HEK293 (cell line): ENCODE measurements at regions not wholly inside any gene's neighbourhood (a gene's known extent, or its start where the extent isn't known, plus 50 kb on each side); places are given as distances from the start of the nearest gene placed in this dataset.

Source experiments
- CTCF ChIP-seq: fragments of 450-650 bp; formaldehyde crosslinking; IDR thresholded peaks from 2 replicates; pipeline ENCODE4 v1.5.1; 2016; ENCODE audit warnings: missing biosample characterization, missing genetic modification characterization
- GLI4 ChIP-seq: fragments of 450-650 bp; formaldehyde crosslinking; IDR thresholded peaks from 2 replicates; pipeline ENCODE4 v1.5.1; 2016; ENCODE audit warnings: missing biosample characterization, missing genetic modification characterization
- HOXA7 ChIP-seq: sonication (generic); formaldehyde crosslinking; IDR thresholded peaks from 2 replicates; pipeline ENCODE4 v1.8.1; 2022; ENCODE audit warnings: missing genetic modification reagents, borderline replicate concordance
- KLF1 ChIP-seq: fragments of 450-650 bp; formaldehyde crosslinking; IDR thresholded peaks from 2 replicates; pipeline ENCODE4 v1.5.1; 2016; ENCODE audit warnings: missing biosample characterization, missing genetic modification characterization
- PATZ1 ChIP-seq: fragments of 450-650 bp; formaldehyde crosslinking; IDR thresholded peaks from 2 replicates; pipeline ENCODE4 v1.5.1; 2016; ENCODE audit warnings: missing biosample characterization, missing genetic modification characterization
- TCF7L2 ChIP-seq: IDR thresholded peaks from 2 replicates; pipeline ENCODE4 v1.6.1; 2011; ENCODE audit warnings: low read depth, mild to moderate bottlenecking, inconsistent platforms, low read length, moderate library complexity, borderline replicate concordance
- ZEB2 ChIP-seq: fragments of 450-650 bp; formaldehyde crosslinking; IDR thresholded peaks from 2 replicates; pipeline ENCODE4 v1.5.1; 2016; ENCODE audit warnings: missing biosample characterization, missing genetic modification characterization
- ZFP3 ChIP-seq: fragments of 450-650 bp; formaldehyde crosslinking; IDR thresholded peaks from 2 replicates; pipeline ENCODE4 v1.5.1; 2016; ENCODE audit warnings: low read depth, missing biosample characterization, missing genetic modification characterization
- ZNF2 ChIP-seq: fragments of 450-650 bp; formaldehyde crosslinking; IDR thresholded peaks from 2 replicates; pipeline ENCODE4 v1.5.1; 2016; ENCODE audit warnings: missing biosample characterization, missing genetic modification characterization
- ZNF280D ChIP-seq: fragments of 450-650 bp; formaldehyde crosslinking; IDR thresholded peaks from 2 replicates; pipeline ENCODE4 v1.5.1; 2016; ENCODE audit warnings: missing biosample characterization, missing genetic modification characterization
- ZSCAN16 ChIP-seq: fragments of 450-650 bp; formaldehyde crosslinking; IDR thresholded peaks from 2 replicates; pipeline ENCODE4 v1.5.1; 2016; ENCODE audit warnings: missing biosample characterization, missing genetic modification characterization
- TF ChIP-seq, protein P1 (sequence below): fragments of 450-650 bp; formaldehyde crosslinking; IDR thresholded peaks from 2 replicates; pipeline ENCODE4 v1.5.1; 2016; ENCODE audit warnings: missing biosample characterization, missing genetic modification characterization
- TF ChIP-seq, protein P2 (sequence below): fragments of 450-650 bp; formaldehyde crosslinking; IDR thresholded peaks from 2 replicates; pipeline ENCODE4 v1.5.1; 2017; ENCODE audit warnings: missing biosample characterization, mild to moderate bottlenecking, missing genetic modification characterization, moderate library complexity
- TF ChIP-seq, protein P3 (sequence below): fragments of 450-650 bp; formaldehyde crosslinking; IDR thresholded peaks from 2 replicates; pipeline ENCODE4 v1.5.1; 2017; ENCODE audit warnings: missing biosample characterization, missing genetic modification characterization

DNA sequence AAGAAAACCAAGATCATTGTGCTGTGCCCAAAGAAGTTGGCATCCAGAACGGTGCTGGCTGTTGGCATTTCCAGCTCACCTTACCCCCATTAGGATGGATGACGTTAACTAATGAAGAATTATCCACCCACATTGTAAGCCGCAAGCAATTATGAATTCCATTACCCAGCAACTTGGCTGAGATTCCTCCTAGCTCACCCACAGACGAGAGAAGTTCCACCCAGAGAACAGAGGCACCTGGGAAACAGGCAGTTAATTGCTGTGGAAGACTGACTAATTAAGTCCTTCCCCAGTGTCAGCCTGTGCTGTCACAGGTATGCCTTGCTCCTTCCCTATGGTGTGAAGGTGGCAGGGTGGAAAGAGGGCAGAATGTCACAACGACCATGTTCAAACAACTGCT is 456.2 kb upstream of the CDH5 start:
- TF ChIP-seq CTCF (tag by site-specific recombination) = no peak
- TF ChIP-seq TCF7L2 = no peak
- TF ChIP-seq ZNF280D (tag by site-specific recombination) = no peak
- no peak for TF ChIP-seq ZEB2 (tag by site-specific recombination)
- TF ChIP-seq, protein P1, sequence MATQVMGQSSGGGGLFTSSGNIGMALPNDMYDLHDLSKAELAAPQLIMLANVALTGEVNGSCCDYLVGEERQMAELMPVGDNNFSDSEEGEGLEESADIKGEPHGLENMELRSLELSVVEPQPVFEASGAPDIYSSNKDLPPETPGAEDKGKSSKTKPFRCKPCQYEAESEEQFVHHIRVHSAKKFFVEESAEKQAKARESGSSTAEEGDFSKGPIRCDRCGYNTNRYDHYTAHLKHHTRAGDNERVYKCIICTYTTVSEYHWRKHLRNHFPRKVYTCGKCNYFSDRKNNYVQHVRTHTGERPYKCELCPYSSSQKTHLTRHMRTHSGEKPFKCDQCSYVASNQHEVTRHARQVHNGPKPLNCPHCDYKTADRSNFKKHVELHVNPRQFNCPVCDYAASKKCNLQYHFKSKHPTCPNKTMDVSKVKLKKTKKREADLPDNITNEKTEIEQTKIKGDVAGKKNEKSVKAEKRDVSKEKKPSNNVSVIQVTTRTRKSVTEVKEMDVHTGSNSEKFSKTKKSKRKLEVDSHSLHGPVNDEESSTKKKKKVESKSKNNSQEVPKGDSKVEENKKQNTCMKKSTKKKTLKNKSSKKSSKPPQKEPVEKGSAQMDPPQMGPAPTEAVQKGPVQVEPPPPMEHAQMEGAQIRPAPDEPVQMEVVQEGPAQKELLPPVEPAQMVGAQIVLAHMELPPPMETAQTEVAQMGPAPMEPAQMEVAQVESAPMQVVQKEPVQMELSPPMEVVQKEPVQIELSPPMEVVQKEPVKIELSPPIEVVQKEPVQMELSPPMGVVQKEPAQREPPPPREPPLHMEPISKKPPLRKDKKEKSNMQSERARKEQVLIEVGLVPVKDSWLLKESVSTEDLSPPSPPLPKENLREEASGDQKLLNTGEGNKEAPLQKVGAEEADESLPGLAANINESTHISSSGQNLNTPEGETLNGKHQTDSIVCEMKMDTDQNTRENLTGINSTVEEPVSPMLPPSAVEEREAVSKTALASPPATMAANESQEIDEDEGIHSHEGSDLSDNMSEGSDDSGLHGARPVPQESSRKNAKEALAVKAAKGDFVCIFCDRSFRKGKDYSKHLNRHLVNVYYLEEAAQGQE (tag by site-specific recombination) = no peak
- no peak for TF ChIP-seq KLF1 (tag by site-specific recombination)
- TF ChIP-seq PATZ1 = no peak
- TF ChIP-seq HOXA7 (CRISPR knock-in tag) = no peak
- no peak for TF ChIP-seq ZNF2 (tag by site-specific recombination)
- TF ChIP-seq, protein P2, sequence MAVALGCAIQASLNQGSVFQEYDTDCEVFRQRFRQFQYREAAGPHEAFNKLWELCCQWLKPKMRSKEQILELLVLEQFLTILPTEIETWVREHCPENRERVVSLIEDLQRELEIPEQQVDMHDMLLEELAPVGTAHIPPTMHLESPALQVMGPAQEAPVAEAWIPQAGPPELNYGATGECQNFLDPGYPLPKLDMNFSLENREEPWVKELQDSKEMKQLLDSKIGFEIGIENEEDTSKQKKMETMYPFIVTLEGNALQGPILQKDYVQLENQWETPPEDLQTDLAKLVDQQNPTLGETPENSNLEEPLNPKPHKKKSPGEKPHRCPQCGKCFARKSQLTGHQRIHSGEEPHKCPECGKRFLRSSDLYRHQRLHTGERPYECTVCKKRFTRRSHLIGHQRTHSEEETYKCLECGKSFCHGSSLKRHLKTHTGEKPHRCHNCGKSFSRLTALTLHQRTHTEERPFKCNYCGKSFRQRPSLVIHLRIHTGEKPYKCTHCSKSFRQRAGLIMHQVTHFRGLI (tag by site-specific recombination) = no peak
- no peak for TF ChIP-seq ZSCAN16 (tag by site-specific recombination)
- TF ChIP-seq, protein P3, sequence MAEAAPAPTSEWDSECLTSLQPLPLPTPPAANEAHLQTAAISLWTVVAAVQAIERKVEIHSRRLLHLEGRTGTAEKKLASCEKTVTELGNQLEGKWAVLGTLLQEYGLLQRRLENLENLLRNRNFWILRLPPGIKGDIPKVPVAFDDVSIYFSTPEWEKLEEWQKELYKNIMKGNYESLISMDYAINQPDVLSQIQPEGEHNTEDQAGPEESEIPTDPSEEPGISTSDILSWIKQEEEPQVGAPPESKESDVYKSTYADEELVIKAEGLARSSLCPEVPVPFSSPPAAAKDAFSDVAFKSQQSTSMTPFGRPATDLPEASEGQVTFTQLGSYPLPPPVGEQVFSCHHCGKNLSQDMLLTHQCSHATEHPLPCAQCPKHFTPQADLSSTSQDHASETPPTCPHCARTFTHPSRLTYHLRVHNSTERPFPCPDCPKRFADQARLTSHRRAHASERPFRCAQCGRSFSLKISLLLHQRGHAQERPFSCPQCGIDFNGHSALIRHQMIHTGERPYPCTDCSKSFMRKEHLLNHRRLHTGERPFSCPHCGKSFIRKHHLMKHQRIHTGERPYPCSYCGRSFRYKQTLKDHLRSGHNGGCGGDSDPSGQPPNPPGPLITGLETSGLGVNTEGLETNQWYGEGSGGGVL (tag by site-specific recombination) = no peak
- no peak for TF ChIP-seq ZFP3 (tag by site-specific recombination)
- no peak for TF ChIP-seq GLI4 (tag by site-specific recombination)
